Muscle layer of colon (tissue), 2 donors: ENCODE measurements at regions not wholly inside any gene's neighbourhood (a gene's known extent, or its start where the extent isn't known, plus 50 kb on each side); places are given as distances from the start of the nearest gene placed in this dataset.

Experiments used
- H3K27ac ChIP-seq: one replicate; pipeline ENCODE4 v1.7.0; 2013; ENCODE audit warnings: low read depth, mild to moderate bottlenecking, low read length, moderate library complexity
- H3K27me3 ChIP-seq, 2 donors: one replicate each; pipeline ENCODE4 v1.7.0; 2013; ENCODE audit warnings: low read length in 2 of 2, mild to moderate bottlenecking in 2 of 2; ENCODE audit not compliant: insufficient read depth in 2 of 2, control insufficient read depth in 1 of 2
- H3K36me3 ChIP-seq: one replicate; pipeline ENCODE4 v1.7.0; 2013; ENCODE audit warnings: mild to moderate bottlenecking, low read length; ENCODE audit not compliant: insufficient read depth
- H3K4me1 ChIP-seq: one replicate; pipeline ENCODE4 v1.7.0; 2013; ENCODE audit warnings: mild to moderate bottlenecking, low read length; ENCODE audit not compliant: insufficient read depth
- H3K4me3 ChIP-seq, 2 donors: one replicate each; pipeline ENCODE4 v1.7.0; 2013; ENCODE audit warnings: low read length in 2 of 2, low read depth in 1 of 2, mild to moderate bottlenecking in 1 of 2, moderate library complexity in 1 of 2
- H3K9ac ChIP-seq: one replicate; pipeline ENCODE4 v1.7.0; 2013; ENCODE audit warnings: low read length
- H3K9me3 ChIP-seq: one replicate; pipeline ENCODE4 v1.7.0; 2013; ENCODE audit warnings: mild to moderate bottlenecking, low read length
- donor health status: abdominal sarcoma.
- donor health status: Adenocarcinoma of cecum.

DNA sequence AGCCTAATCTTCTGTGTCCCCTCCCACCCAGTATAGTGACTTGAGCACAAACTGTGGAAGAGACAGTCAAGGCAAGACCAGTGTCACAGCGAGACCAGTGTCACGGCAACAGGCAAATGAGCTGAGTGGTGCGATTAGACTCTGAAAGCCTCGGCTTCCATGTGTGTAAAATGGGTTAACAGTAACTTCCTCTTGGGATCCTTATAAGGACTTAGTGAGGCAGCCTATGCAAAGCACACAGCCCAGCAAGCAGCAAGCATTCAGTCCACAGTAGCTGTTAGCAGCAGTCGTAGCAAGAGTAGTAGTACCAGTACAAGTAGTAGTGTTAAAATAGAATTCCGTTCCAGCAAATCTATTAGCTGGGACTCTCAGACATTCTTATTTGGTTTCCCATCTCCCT, 334.1 kb downstream of the GABRB3 start:
- Histone ChIP-seq H3K27ac (no peak overlapping the region), H3K4me3 (no peak overlapping the region), H3K27me3 (no peaks in the 10 kb centered on the region), H3K36me3 (no peaks in the 10 kb centered on the region), H3K9ac (no peak overlapping the region), H3K9me3 (no peaks in the 10 kb centered on the region), H3K4me1 (no peaks in the 10 kb centered on the region)

DNA sequence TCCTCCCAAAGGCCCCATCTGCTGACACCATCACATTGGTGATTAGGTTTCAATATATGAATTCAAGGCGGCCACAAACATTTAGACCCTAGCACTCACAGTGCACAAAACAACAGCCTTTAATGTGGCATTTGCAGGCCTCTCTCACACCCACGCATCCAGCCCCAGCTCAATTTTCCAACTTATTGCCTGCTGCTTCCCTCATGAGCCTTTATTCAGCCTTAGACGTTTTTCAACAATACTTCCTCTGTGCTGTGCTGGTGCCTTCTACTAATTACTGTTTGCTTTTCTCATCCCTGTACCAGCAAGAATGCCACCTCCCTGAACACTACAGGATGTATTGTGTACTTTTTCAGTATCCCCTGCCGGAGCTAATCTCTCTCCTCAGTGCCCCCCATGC, 334.6 kb downstream of the GABRB3 start:
- no peak overlapping the region for H3K27ac ChIP-seq

DNA sequence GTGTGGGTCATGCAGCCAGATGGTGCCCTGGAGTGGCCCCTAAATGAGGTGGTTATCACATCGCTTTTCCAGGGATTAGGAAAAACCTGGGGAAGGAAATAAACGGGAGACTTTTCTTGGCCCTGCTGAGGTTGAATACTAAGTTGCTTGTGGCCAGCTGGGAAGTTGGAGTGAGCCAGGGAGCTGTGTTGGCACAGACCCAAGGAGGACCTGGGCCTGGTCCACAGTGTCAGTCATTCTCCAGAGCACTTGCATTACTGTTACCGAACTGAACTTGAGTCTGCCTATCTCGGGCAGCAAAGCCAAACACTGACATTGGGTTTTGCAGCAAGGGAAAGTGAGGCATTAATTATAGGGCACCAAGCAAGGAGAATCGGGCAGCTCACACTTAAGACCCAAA, 339.0 kb downstream of the GABRB3 start:
- Histone ChIP-seq H3K9me3 (no peaks in the 10 kb centered on the region), H3K36me3 (no peaks in the 10 kb centered on the region), H3K4me1 (no peaks in the 10 kb centered on the region), H3K27ac (no peak overlapping the region), H3K27me3 (no peaks in the 10 kb centered on the region), H3K9ac (no peak overlapping the region), H3K4me3 (no peak overlapping the region)

More for the DNA sequence above, 334.6 kb downstream of the GABRB3 start:
- Histone ChIP-seq H3K9ac (no peak overlapping the region), H3K36me3 (no peaks in the 10 kb centered on the region), H3K4me3 (no peak overlapping the region), H3K4me1 (no peaks in the 10 kb centered on the region), H3K27me3 (no peaks in the 10 kb centered on the region), H3K9me3 (no peaks in the 10 kb centered on the region)

DNA sequence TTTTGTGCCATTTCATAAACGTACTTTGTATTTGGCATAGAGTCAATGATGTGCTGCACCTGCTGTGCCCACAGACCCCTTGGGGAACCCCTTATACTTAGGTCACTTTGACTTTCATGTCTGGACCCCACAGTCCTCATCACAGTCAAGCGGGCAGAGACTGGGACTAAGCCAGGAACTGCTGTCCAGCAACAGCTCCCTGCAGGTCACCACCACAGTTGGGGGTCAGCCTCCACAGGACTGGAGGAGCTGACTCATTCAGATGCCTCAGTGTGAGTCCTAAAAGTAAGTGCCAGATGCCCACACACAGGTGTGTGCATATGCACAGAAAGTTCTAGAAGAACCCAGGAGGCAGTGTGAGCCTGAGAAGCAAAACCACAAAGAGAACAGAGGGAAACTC, 339.8 kb downstream of the GABRB3 start:
- H3K9me3 ChIP-seq: no peaks in the 10 kb centered on the region
- H3K4me3 ChIP-seq: no peak overlapping the region
- no peaks in the 10 kb centered on the region for H3K36me3 ChIP-seq
- H3K9ac ChIP-seq: no peak overlapping the region
- H3K27me3 ChIP-seq: no peaks in the 10 kb centered on the region
- no peak overlapping the region for H3K27ac ChIP-seq
- no peaks in the 10 kb centered on the region for H3K4me1 ChIP-seq

DNA sequence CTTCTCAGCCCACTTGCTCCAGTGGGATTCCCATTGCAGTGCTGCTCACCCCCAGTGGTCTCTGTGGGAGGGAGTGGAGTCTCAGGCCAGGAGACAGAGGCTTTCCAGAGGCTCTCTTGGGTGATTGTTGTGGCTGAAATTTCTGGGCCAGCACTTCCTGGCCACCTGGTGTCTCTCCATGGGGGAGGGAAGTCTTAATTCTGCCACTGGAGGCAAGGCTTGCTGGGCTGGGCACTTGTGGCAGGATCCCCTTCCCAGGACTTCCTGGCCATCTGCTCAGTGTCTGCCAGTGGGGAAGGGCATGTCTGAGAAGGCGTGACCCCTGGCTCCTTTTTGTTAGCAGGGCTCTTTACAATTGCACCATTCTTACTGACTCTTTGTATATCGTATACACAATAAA, 351.8 kb downstream of the GABRB3 start:
- Histone ChIP-seq H3K9me3 (no peaks in the 10 kb centered on the region), H3K4me3 (no peak overlapping the region), H3K9ac (no peak overlapping the region), H3K27me3 (no peaks in the 10 kb centered on the region), H3K4me1 (no peaks in the 10 kb centered on the region), H3K27ac (no peak overlapping the region), H3K36me3 (no peaks in the 10 kb centered on the region)

- Histone ChIP-seq H3K4me3 (no peak overlapping the region), H3K36me3 (no peaks in the 10 kb centered on the region), H3K27ac (no peak overlapping the region), H3K9me3 (no peaks in the 10 kb centered on the region), H3K27me3 (no peaks in the 10 kb centered on the region), H3K9ac (no peak overlapping the region), H3K4me1 (no peaks in the 10 kb centered on the region)
Observed at GRCh38 chr15:26395624-26396023, 377.2 kb downstream of the GABRB3 start.

- Histone ChIP-seq H3K27ac (no peak overlapping the region), H3K9ac (no peak overlapping the region), H3K36me3 (no peaks in the 10 kb centered on the region), H3K4me3 (no peak overlapping the region), H3K4me1 (no peaks in the 10 kb centered on the region), H3K27me3 (no peaks in the 10 kb centered on the region), H3K9me3 (no peaks in the 10 kb centered on the region)
Observed at GRCh38 chr15:26394801-26395200, 378.1 kb downstream of the GABRB3 start.

DNA sequence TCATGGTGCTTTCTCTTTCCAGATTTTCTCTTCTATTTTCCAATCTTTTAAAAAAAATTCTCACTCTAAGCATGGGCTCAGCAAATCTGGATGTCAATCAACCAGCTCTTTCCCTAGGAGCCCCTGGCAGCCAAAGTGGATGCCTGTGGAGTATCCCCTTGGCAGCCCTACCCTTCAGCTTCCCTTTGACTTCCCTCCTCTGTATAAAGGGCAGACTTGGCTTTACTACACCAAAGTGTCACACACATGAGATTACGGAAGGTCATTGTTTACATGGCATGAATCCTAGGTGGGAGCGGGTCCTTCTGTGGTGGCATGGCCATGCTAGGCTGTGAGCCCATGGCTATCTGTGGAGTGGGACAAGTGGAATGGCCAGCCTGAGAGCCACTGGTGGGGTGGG, 379.9 kb downstream of the GABRB3 start:
- Histone ChIP-seq H3K9me3 (no peaks in the 10 kb centered on the region), H3K9ac (no peak overlapping the region), H3K27ac (no peak overlapping the region), H3K4me3 (no peak overlapping the region), H3K4me1 (no peaks in the 10 kb centered on the region), H3K36me3 (no peaks in the 10 kb centered on the region), H3K27me3 (no peaks in the 10 kb centered on the region)

- Histone ChIP-seq H3K36me3 (no peaks in the 10 kb centered on the region), H3K4me3 (no peak overlapping the region), H3K9me3 (no peaks in the 10 kb centered on the region), H3K9ac (no peak overlapping the region), H3K4me1 (no peaks in the 10 kb centered on the region), H3K27ac (no peak overlapping the region), H3K27me3 (no peaks in the 10 kb centered on the region)
Observed at GRCh38 chr15:26391567-26392194, 381.2 kb downstream of the GABRB3 start.

GRCh38 chr15:26382444-26383072, 390.3 kb downstream of the GABRB3 start:
- no peak overlapping the region for H3K4me3 ChIP-seq
- no peaks in the 10 kb centered on the region for H3K27me3 ChIP-seq
- H3K4me1 ChIP-seq: no peaks in the 10 kb centered on the region
- no peak overlapping the region for H3K9ac ChIP-seq
- no peaks in the 10 kb centered on the region for H3K9me3 ChIP-seq
- H3K36me3 ChIP-seq: no peaks in the 10 kb centered on the region
- no peak overlapping the region for H3K27ac ChIP-seq

GRCh38 chr15:26378304-26378703, 394.6 kb downstream of the GABRB3 start:
- H3K36me3 ChIP-seq: no peaks in the 10 kb centered on the region
- H3K9ac ChIP-seq: no peak overlapping the region
- no peaks in the 10 kb centered on the region for H3K4me1 ChIP-seq
- H3K27ac ChIP-seq: no peak overlapping the region
- peaks cover 4% of the 10 kb centered on the region for H3K9me3 ChIP-seq
- no peaks in the 10 kb centered on the region for H3K27me3 ChIP-seq
- no peak overlapping the region for H3K4me3 ChIP-seq

GRCh38 chr15:26376243-26376642, 396.6 kb downstream of the GABRB3 start:
- H3K9ac ChIP-seq: no peak overlapping the region
- H3K4me1 ChIP-seq: no peaks in the 10 kb centered on the region
- H3K27me3 ChIP-seq: no peaks in the 10 kb centered on the region
- peaks cover 4% of the 10 kb centered on the region for H3K9me3 ChIP-seq
- H3K36me3 ChIP-seq: no peaks in the 10 kb centered on the region
- no peak overlapping the region for H3K27ac ChIP-seq
- no peak overlapping the region for H3K4me3 ChIP-seq
